Stomach (tissue), 4 donors: ENCODE measurements at regions not wholly inside any gene's neighbourhood (a gene's known extent, or its start where the extent isn't known, plus 50 kb on each side); places are given as distances from the start of the nearest gene placed in this dataset.
"Not testable (repeated sequence)": the region's sequence is repeated elsewhere in the genome, so short reads cannot be mapped to it uniquely, and the experiment has no call there.

ENCODE experiments used
- POLR2AphosphoS5 ChIP-seq, 3 donors: sonication (generic); formaldehyde crosslinking; IDR thresholded peaks; one replicate each; pipeline ENCODE4 v1.6.1; 2016; ENCODE audit warnings: antibody characterized with exemption in 3 of 3
- TF ChIP-seq, protein P1 (sequence below), 7 experiments: fragments of 450-650 bp in 4 of 7; fragments of 200-600 bp in 3 of 7; sonication (generic) in 3 of 7; IDR thresholded peaks; one replicate each; pipeline ENCODE4 v1.5.1; 2016 to 2019; ENCODE audit warnings: antibody characterized with exemption in 7 of 7, control low read depth in 2 of 7, mild to moderate bottlenecking in 1 of 7

DNA sequence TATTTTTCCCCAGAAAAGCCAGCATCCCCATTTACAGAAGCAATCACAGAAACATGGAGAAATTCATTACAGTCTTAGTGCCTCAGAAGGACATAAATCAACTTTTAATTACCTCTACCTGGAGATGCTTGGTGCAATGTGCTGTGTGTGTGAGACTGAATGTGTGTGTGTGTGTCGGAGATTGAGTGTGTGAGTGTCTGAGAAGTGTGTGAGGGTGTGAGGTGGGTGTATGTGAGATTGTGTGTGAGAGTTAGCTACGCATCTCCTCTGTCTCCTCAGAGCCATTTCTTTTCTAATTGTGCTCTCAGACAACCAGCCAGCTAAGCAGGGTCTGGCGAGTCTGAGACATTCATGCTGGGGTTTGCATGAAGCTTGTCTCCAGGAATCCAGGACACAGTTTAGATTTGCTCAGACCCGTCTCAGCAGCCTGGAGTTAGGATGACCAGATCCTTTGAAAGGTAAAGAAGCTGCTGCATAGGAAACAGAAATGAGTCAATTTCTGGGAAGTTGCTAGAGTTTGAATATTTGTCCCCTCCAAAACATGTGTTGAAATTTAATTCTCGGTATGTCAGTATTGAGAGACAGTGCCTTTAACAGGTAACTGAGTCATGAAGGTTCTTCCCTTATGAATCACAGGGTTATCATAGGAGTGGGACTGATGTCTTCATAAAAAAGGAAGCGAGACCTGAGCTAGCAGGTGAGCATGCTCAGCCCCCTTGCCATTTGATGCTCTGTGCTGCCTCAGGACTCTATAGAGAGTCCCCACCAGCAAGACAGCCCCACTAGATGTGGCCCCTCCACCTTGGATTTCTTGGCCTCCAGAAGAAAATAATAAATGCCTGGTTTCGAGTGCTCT lies 199.0 kb upstream of the PLGLB2 start:
- TF ChIP-seq, protein P1, sequence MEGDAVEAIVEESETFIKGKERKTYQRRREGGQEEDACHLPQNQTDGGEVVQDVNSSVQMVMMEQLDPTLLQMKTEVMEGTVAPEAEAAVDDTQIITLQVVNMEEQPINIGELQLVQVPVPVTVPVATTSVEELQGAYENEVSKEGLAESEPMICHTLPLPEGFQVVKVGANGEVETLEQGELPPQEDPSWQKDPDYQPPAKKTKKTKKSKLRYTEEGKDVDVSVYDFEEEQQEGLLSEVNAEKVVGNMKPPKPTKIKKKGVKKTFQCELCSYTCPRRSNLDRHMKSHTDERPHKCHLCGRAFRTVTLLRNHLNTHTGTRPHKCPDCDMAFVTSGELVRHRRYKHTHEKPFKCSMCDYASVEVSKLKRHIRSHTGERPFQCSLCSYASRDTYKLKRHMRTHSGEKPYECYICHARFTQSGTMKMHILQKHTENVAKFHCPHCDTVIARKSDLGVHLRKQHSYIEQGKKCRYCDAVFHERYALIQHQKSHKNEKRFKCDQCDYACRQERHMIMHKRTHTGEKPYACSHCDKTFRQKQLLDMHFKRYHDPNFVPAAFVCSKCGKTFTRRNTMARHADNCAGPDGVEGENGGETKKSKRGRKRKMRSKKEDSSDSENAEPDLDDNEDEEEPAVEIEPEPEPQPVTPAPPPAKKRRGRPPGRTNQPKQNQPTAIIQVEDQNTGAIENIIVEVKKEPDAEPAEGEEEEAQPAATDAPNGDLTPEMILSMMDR (IDR thresholded peaks at IDR 0.05): not testable (repeated sequence)
- not testable (repeated sequence) for TF ChIP-seq POLR2AphosphoS5 (IDR thresholded peaks at IDR 0.05)
